ENCODE measurements at regions not wholly inside any gene's neighbourhood (a gene's known extent, or its start where the extent isn't known, plus 50 kb on each side); places are given as distances from the start of the nearest gene placed in this dataset.

GRCh38 chr18:38948436-38948835, 1382.8 kb upstream of the CELF4 start:
- TF ChIP-seq CTCF (IDR thresholded peaks at IDR 0.05), result no peak
- no peak for TF ChIP-seq POLR2A (IDR thresholded peaks at IDR 0.05)
